ENCODE measurements at regions not wholly inside any gene's neighbourhood (a gene's known extent, or its start where the extent isn't known, plus 50 kb on each side); places are given as distances from the start of the nearest gene placed in this dataset.

DNA sequence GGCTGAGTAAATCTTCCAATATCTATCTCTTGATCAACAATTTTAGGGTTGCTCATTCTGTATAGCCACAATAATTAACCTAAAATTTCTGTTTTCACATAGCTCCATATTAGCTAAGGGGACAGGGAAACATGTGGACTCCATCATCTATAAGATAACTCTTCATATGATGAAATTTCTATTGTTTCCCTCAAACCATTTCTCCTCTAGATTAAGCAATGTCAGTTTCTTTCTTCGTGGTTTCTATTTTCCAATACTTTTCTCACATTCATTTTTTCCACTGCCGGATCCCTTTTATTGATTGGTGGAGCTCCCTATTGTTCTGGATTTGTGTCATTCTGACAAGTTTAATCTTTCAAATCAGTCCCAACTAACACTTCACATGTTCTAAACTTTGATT lies 1221.3 kb upstream of the ZEB2 start:
- TF ChIP-seq, protein P1, sequence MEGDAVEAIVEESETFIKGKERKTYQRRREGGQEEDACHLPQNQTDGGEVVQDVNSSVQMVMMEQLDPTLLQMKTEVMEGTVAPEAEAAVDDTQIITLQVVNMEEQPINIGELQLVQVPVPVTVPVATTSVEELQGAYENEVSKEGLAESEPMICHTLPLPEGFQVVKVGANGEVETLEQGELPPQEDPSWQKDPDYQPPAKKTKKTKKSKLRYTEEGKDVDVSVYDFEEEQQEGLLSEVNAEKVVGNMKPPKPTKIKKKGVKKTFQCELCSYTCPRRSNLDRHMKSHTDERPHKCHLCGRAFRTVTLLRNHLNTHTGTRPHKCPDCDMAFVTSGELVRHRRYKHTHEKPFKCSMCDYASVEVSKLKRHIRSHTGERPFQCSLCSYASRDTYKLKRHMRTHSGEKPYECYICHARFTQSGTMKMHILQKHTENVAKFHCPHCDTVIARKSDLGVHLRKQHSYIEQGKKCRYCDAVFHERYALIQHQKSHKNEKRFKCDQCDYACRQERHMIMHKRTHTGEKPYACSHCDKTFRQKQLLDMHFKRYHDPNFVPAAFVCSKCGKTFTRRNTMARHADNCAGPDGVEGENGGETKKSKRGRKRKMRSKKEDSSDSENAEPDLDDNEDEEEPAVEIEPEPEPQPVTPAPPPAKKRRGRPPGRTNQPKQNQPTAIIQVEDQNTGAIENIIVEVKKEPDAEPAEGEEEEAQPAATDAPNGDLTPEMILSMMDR (IDR thresholded peaks at IDR 0.05), result no peak
- no peak for TF ChIP-seq POLR2A (IDR thresholded peaks at IDR 0.05)
- TF ChIP-seq EP300 (IDR thresholded peaks at IDR 0.05), result no peak

Measured in sigmoid colon (tissue), 4 donors.